GM12873 (cell line): ENCODE measurements at regions not wholly inside any gene's neighbourhood (a gene's known extent, or its start where the extent isn't known, plus 50 kb on each side); places are given as distances from the start of the nearest gene placed in this dataset.

Experiments used
- TF ChIP-seq, protein P1 (sequence below): IDR thresholded peaks from 2 replicates; pipeline ENCODE4 v1.5.1; 2012; ENCODE audit warnings: low read depth, mild to moderate bottlenecking, moderate library complexity, low read length, control low read depth; ENCODE audit not compliant: insufficient read depth; ENCODE audit errors: missing control alignments

DNA sequence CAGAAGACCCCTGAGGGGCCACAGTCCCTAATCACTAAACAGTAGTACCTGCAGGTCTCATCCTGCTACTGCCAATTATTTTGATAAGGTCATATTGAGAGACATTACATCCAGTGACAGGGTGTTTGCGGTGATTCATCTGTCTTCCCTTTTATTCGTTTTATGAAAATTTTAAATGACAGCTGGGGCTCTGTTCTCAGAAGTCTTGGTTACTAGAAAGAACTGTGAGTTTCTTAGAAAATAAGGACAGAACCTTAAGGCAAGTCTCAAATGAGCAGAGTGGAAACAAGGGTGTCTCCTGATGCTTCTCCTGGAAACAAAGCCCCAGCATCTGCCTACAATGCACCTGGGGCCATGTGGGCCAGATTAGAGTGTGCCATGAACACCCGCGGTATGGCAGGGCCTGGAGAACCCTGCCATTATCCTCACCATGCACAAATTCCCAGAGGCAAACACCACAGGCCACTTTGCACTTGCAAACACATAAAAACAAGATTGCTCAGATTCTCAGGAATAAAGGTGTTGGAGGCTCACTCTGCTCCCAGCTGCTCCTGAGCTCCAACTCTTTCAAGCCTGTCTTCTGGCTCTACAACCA is 66.3 kb upstream of the IQSEC1 start:
- TF ChIP-seq, protein P1, sequence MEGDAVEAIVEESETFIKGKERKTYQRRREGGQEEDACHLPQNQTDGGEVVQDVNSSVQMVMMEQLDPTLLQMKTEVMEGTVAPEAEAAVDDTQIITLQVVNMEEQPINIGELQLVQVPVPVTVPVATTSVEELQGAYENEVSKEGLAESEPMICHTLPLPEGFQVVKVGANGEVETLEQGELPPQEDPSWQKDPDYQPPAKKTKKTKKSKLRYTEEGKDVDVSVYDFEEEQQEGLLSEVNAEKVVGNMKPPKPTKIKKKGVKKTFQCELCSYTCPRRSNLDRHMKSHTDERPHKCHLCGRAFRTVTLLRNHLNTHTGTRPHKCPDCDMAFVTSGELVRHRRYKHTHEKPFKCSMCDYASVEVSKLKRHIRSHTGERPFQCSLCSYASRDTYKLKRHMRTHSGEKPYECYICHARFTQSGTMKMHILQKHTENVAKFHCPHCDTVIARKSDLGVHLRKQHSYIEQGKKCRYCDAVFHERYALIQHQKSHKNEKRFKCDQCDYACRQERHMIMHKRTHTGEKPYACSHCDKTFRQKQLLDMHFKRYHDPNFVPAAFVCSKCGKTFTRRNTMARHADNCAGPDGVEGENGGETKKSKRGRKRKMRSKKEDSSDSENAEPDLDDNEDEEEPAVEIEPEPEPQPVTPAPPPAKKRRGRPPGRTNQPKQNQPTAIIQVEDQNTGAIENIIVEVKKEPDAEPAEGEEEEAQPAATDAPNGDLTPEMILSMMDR, result no peak

DNA sequence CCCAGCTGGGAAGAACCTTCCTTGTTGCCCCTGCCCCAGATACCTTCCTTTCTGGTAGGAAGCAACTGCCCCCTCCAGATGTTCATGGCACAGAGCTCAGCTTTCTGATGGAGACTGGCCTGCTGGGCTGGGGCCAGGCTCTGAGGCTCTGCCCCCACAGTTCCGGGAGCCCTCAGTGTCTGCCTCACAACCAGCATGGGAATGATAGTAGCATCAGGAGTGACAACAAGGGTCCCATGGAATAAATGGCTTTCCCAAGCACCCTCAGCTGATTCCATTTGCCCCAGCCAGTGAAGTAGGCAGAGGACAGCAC is 65.6 kb upstream of the IQSEC1 start:
- TF ChIP-seq, protein P1, result no peak

DNA sequence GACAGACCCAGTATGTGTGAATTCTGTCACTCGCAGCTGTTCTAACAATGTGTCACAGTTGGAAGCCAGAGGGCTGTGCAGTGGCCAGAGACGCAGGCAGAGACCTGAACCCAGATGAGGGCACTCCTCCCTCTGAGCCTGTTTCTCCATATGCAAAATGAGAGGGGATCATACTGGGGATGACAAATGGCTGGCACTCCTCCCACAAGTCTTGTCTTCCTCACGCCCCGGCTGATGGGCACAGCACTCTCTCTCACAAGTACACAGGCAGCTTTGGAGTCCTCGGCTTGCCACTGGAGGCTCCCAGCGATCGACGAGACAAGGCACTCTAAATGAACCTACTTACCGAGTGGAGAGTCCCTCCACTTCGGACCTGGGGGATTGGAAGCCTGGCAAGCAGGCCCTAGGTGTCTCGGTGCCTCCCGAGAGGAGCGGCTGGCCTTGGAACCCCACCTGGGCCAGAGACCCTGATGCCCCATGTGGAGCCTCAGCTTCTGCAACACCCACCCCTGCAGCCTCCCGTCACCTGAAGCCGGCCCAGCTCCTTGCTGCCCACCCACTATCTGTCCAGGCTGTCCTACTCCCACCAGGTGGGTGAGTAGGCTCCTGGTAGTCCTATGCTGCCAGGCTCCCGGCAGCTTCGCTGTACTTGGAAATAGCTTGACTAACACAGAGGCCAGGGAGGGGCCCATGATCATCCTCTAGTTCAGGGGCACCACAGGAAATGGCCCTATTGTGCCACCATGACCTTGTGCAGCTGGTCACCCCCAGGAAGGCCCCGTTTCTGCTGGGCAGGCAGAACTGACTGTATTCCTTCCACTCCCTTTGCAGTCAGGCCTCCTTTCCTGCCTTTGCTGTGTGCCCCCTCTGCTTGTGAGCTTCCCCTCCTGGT is 65.0 kb upstream of the IQSEC1 start:
- TF ChIP-seq, protein P1, result no peak

DNA sequence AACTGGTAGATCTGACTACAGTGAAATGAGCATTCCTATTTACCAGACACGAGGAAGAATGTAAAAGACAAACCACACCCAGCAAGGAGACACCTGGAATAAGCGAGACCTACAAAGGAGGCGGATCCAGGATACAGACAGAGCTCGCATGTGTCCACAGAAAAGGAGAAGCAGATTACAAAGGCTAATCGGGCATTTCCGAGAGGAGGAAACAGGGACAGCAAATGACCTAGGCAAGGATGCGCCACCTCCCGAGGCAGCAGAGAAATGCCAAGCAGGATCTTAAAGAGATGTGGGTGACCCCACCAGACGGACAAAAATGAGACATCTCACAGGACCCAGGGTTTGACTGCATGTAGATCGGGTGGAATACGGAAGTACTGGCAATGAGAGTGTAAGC is 63.2 kb upstream of the IQSEC1 start:
- TF ChIP-seq, protein P1, result no peak

DNA sequence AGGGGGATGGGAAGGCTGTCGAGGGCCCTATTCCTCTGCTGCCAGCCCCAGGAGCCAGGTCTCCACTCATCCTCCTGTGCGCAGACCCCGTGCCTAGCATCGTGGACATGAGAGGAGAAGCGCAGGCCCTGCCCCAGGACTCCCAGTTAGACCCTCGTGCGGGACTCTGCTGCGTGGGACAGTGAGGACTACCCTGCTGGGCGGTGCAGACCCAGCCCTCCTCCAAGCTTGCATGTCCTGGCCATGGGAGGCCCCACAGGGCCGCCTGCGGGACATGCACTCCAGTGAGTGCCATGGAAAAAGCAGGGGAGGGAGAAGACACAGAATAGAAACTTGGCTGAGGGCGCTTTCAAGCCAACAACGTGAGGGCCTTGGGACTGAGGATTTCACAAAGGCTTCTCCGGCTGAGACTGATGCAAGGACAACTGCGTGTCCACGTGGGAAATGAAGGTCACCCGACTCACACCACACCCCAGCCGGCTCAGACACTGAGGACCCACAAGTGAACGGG is 62.6 kb upstream of the IQSEC1 start:
- TF ChIP-seq, protein P1, result no peak

DNA sequence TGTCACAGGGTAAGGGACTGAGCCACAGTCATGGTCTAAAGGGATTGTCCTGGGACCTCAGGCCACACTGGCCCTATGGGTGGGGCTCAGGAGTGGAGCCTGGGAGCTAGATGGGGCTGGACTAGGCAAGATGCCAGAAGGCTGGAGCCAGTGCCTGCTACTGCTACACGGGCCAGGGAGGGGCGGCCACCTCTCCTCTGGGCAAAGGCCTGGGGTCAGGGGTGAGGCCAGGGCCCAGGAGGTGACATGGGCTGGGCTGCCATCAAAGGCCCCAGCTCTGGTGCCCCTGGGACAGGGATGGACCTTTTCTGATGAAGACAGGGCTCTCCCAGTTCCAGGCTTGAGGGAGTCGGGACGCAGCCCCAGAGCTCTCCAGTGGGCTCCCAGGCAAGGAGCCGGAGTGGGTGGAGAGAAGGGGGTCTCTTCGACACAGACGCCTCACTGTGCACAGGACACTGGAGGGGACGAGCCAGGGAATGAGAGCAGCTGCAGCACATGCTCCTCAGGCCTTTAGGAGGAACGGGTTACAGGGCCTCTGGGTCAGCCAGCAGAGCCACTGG is 62.1 kb upstream of the IQSEC1 start:
- TF ChIP-seq, protein P1, result no peak

DNA sequence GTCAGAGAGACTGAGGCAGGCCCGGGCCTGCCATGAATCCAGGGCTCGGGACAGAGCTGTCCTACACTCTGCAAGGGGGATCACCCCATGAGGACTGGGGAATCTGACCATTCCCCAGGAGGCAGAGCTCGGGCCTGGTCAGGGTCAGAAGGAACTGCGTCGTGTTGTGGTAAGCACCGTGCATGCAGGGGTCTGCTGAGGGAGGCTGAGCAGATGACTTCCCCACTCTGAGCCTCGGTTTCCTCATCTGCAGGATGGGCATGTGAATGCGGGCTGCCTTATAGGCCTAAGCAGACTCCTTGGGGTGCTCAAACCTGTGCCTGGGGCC is 61.6 kb upstream of the IQSEC1 start:
- TF ChIP-seq, protein P1, result no peak
